AG10803 (cell line): ENCODE measurements at regions not wholly inside any gene's neighbourhood (a gene's known extent, or its start where the extent isn't known, plus 50 kb on each side); places are given as distances from the start of the nearest gene placed in this dataset.

Source experiments
- DNase-seq: peaks from one replicate; pipeline ENCODE4 v3.0.0; 2010; ENCODE audit warnings: low read depth
- H3K4me3 ChIP-seq: 2 replicates; pipeline ENCODE4 v1.5.1; 2011; ENCODE audit warnings: mild to moderate bottlenecking, low read length, control low read depth
- TF ChIP-seq, protein P1 (sequence below): conservative IDR thresholded peaks from 2 replicates; pipeline ENCODE4 v1.5.1; 2011; ENCODE audit warnings: mild to moderate bottlenecking, low read length, control low read depth, inconsistent platforms

GRCh38 chr1:212181015-212181882, 104.0 kb upstream of the PPP2R5A start:
- no peak overlapping the region for H3K4me3 ChIP-seq
- TF ChIP-seq, protein P1, sequence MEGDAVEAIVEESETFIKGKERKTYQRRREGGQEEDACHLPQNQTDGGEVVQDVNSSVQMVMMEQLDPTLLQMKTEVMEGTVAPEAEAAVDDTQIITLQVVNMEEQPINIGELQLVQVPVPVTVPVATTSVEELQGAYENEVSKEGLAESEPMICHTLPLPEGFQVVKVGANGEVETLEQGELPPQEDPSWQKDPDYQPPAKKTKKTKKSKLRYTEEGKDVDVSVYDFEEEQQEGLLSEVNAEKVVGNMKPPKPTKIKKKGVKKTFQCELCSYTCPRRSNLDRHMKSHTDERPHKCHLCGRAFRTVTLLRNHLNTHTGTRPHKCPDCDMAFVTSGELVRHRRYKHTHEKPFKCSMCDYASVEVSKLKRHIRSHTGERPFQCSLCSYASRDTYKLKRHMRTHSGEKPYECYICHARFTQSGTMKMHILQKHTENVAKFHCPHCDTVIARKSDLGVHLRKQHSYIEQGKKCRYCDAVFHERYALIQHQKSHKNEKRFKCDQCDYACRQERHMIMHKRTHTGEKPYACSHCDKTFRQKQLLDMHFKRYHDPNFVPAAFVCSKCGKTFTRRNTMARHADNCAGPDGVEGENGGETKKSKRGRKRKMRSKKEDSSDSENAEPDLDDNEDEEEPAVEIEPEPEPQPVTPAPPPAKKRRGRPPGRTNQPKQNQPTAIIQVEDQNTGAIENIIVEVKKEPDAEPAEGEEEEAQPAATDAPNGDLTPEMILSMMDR, result no peak
- no peak for DNase-seq

- TF ChIP-seq, protein P1, result no peak
- no peak for DNase-seq
- H3K4me3 ChIP-seq, result no peak overlapping the region
Measured at GRCh38 chr1:212182171-212182570, 103.0 kb upstream of the PPP2R5A start.

DNA sequence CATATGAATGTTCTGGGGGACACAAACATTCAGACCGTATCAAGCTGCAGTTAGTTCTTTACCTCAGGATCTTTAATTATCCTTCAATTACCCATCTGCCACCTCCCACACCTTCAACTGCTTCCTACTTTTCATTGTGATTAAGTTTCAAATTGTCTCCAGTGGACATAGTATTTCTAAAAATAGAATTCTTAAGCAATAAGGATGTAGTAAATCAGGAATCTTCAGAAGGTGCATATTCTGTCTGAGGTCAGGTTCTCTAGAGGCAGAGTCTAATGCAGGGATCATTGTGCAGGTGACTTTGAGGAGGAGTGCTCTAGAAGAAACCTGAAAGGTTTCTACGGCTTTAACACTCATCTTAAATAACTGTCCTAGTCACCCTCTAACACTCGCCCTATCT, 102.6 kb upstream of the PPP2R5A start:
- DNase-seq, result no peak
- TF ChIP-seq, protein P1, result no peak
- H3K4me3 ChIP-seq, result no peak overlapping the region

DNA sequence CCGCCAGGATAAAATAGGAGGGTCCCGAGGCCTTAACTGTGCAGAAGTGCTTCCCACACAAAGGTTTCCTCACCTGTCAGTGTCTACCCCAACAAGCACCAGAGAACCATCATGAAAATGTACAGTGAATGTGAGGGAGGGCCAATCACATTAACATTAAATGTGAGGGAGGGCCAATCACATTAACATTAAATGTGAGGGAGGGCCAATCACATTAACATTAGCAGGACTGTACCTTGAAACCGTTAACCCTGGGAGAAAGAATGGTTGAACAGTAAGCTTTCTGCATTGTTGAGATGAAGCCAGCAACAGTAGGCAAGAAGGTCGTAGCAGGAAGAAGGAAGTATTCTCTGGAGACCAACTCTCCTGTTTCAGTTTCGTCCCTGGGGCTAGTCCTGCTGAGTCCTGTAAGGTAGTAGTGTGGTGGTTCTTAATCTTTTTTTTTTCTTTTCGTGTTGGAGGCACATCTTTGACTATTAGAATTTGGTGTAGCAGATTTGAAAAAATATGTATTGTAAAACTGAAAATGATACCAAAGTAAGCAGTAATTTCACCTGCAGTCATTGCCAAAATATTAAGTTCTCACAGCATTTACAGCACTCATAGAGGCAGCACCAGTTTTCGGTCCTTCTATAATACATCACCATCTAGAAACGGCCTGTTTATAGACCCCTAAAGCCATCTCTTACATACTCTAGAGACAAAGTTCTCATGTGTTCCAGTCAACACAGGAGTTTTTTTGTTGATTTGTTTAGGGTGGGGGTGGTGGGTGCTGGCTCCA, 98.6 kb upstream of the PPP2R5A start:
- TF ChIP-seq, protein P1, result no peak
- no peak overlapping the region for H3K4me3 ChIP-seq
- DNase-seq, result no peak

- TF ChIP-seq, protein P1, result no peak
- no peak overlapping the region for H3K4me3 ChIP-seq
- DNase-seq, result no peak
Measured at GRCh38 chr1:212188599-212189351, 96.4 kb upstream of the PPP2R5A start.

- DNase-seq, result no peak
- TF ChIP-seq, protein P1, result no peak
- no peak overlapping the region for H3K4me3 ChIP-seq
Measured at GRCh38 chr1:212189352-212189738, 95.9 kb upstream of the PPP2R5A start.
